SK-N-SH (cell line): ENCODE measurements at regions not wholly inside any gene's neighbourhood (a gene's known extent, or its start where the extent isn't known, plus 50 kb on each side); places are given as distances from the start of the nearest gene placed in this dataset.

Experiments
- CTCF ChIA-PET: fragments of 300-600, 350-600 bp; formaldehyde crosslinking; extraction: SDS; loops from one replicate; lab custom pipeline; 2021; lab: Yijun Ruan, JAX
- POLR2A ChIA-PET: fragments of 350-600 bp; sonication (Branson Sonifier 250); formaldehyde crosslinking; extraction: SDS; loops from one replicate; lab custom pipeline; 2020; ENCODE audit warnings: antibody characterized with exemption, inconsistent platforms; lab: Yijun Ruan, JAX
- DNase-seq: peaks from one replicate; pipeline ENCODE4 v3.0.0; 2012
- H2AFZ ChIP-seq: fragments of 200-600 bp; sonication (generic); 2 replicates; pipeline ENCODE4 v1.8.1; 2016; ENCODE audit warnings: antibody characterized with exemption, mild to moderate bottlenecking, low read depth
- H3F3A ChIP-seq: fragments of 200-600 bp; sonication (generic); replicated peaks from 2 replicates; pipeline ENCODE3; 2016; ENCODE audit warnings: antibody characterized with exemption, mild to moderate bottlenecking; ENCODE audit not compliant: insufficient read depth
- H3K27ac ChIP-seq, 2 experiments: fragments of 200-500 bp in 1 of 2; fragments of 200-600 bp in 1 of 2; sonication (Bioruptor generic) in 1 of 2; sonication (generic), shearing (Covaris generic) in 1 of 2; 2 replicates each; pipeline versions ENCODE4 v1.5.1 to v1.6.1; 2014 to 2016; ENCODE audit warnings: low read depth in 2 of 2, inconsistent platforms in 1 of 2, low read length in 1 of 2, mild to moderate bottlenecking in 1 of 2, mixed read lengths in 1 of 2
- H3K27me3 ChIP-seq: fragments of 200-600 bp; sonication (generic), shearing (Covaris generic); 2 replicates; pipeline ENCODE4 v1.6.1; 2016; ENCODE audit warnings: mixed run types; ENCODE audit not compliant: insufficient read depth
- H3K36me3 ChIP-seq, 2 experiments: fragments of 200-500 bp in 1 of 2; fragments of 200-600 bp in 1 of 2; sonication (Bioruptor generic) in 1 of 2; sonication (generic) in 1 of 2; replicated peaks in 1 of 2; 2 replicates each; pipeline versions ENCODE3 to v1.5.1; 2014 to 2016; ENCODE audit warnings: low read length in 1 of 2, mild to moderate bottlenecking in 1 of 2; ENCODE audit not compliant: insufficient read depth in 2 of 2, control insufficient read depth in 1 of 2
- H3K4me1 ChIP-seq, 2 experiments: fragments of 200-500 bp in 1 of 2; fragments of 200-600 bp in 1 of 2; sonication (Bioruptor generic) in 1 of 2; sonication (generic), shearing (Covaris generic) in 1 of 2; 2 replicates each; pipeline versions ENCODE4 v1.5.1 to v1.6.1; 2014 to 2016; ENCODE audit warnings: low read depth in 1 of 2, low read length in 1 of 2, mixed run types in 1 of 2; ENCODE audit not compliant: insufficient read depth in 2 of 2, control insufficient read depth in 1 of 2
- H3K4me2 ChIP-seq: fragments of 200-600 bp; sonication (generic), shearing (Covaris generic); 2 replicates; pipeline ENCODE4 v1.6.1; 2017; ENCODE audit warnings: mixed run types
- H3K4me3 ChIP-seq, 2 experiments: fragments of 200-500 bp in 1 of 2; fragments of 200-600 bp in 1 of 2; sonication (Bioruptor generic) in 1 of 2; sonication (generic), shearing (Covaris generic) in 1 of 2; 2 replicates each; pipeline versions ENCODE4 v1.5.1 to v1.8.1; 2014 to 2016; ENCODE audit warnings: low read depth in 2 of 2, inconsistent platforms in 1 of 2, low read length in 1 of 2, mild to moderate bottlenecking in 1 of 2, mixed read lengths in 1 of 2, moderate library complexity in 1 of 2
- H3K79me2 ChIP-seq: fragments of 200-600 bp; sonication (generic); 2 replicates; pipeline ENCODE4 v1.8.1; 2017; ENCODE audit warnings: mild to moderate bottlenecking; ENCODE audit not compliant: insufficient read depth
- H3K9ac ChIP-seq: fragments of 200-600 bp; sonication (generic); 2 replicates; pipeline ENCODE4 v1.6.1; 2017; ENCODE audit warnings: mixed run types
- H3K9me2 ChIP-seq: fragments of 200-600 bp; sonication (generic); 2 replicates; pipeline ENCODE4 v1.6.1; 2017; ENCODE audit warnings: mixed run types
- H3K9me3 ChIP-seq: fragments of 200-600 bp; sonication (generic); 2 replicates; pipeline ENCODE4 v1.6.1; 2017; ENCODE audit warnings: mixed run types, mild to moderate bottlenecking, moderate library complexity
- H4K20me1 ChIP-seq: fragments of 200-600 bp; sonication (generic); 2 replicates; pipeline ENCODE4 v1.6.1; 2017; ENCODE audit warnings: mild to moderate bottlenecking, mixed run types; ENCODE audit not compliant: insufficient read depth
- CHD2 ChIP-seq: fragments of 150-350 bp; IDR thresholded peaks from 2 replicates; pipeline ENCODE4 v1.6.1; 2018; ENCODE audit warnings: low read length; ENCODE audit not compliant: partially characterized antibody
- ELF1 ChIP-seq: IDR thresholded peaks from 2 replicates; pipeline ENCODE4 v1.4.0; 2012
- EP300 ChIP-seq, 2 experiments: IDR thresholded peaks; 2 replicates each; pipeline versions ENCODE4 v1.4.0 to v1.6.1; 2012; ENCODE audit warnings: borderline replicate concordance in 1 of 2, low read depth in 1 of 2, low read length in 1 of 2
- EZH2phosphoT487 ChIP-seq: fragments of 200-600 bp; sonication (generic); IDR thresholded peaks from 2 replicates; pipeline ENCODE4 v1.6.1; 2017; ENCODE audit warnings: low read depth, mixed run types, mild to moderate bottlenecking, antibody characterized with exemption, moderate library complexity, borderline replicate concordance
- FOSL2 ChIP-seq: IDR thresholded peaks from 2 replicates; pipeline ENCODE4 v1.4.0; 2012; ENCODE audit warnings: low read depth, mild to moderate bottlenecking, moderate library complexity, borderline replicate concordance
- FOXJ3 ChIP-seq: sonication (generic); formaldehyde crosslinking; IDR thresholded peaks from 2 replicates; pipeline ENCODE4 v1.5.1; 2020; ENCODE audit warnings: mild to moderate bottlenecking, missing genetic modification reagents
- FOXM1 ChIP-seq: IDR thresholded peaks from 2 replicates; pipeline ENCODE4 v1.4.0; 2012; ENCODE audit warnings: low read depth, mild to moderate bottlenecking
- GABPA ChIP-seq: IDR thresholded peaks from 2 replicates; pipeline ENCODE4 v1.4.0; 2012; ENCODE audit warnings: low read depth, mild to moderate bottlenecking
- GATA2 ChIP-seq: sonication (generic); formaldehyde crosslinking; IDR thresholded peaks from 2 replicates; pipeline ENCODE4 v1.5.0; 2020; ENCODE audit warnings: mild to moderate bottlenecking, missing genetic modification reagents
- MEF2A ChIP-seq: IDR thresholded peaks from 2 replicates; pipeline ENCODE4 v1.4.0; 2012; ENCODE audit warnings: low read depth, borderline replicate concordance
- NRF1 ChIP-seq: IDR thresholded peaks from 2 replicates; pipeline ENCODE4 v1.6.1; 2012; ENCODE audit warnings: low read depth, mild to moderate bottlenecking, low read length
- RCOR1 ChIP-seq: fragments of 150-350 bp; IDR thresholded peaks from 2 replicates; pipeline ENCODE4 v1.6.1; 2017; ENCODE audit warnings: antibody characterized with exemption, low read length
- RXRA ChIP-seq: IDR thresholded peaks from 2 replicates; pipeline ENCODE4 v1.4.0; 2012; ENCODE audit warnings: low read depth, mild to moderate bottlenecking, borderline replicate concordance
- SMC3 ChIP-seq: IDR thresholded peaks from 2 replicates; pipeline ENCODE4 v1.6.1; 2012; ENCODE audit warnings: low read depth, low read length, improper control_type of control experiment
- YY1 ChIP-seq: IDR thresholded peaks from 2 replicates; pipeline ENCODE4 v1.4.0; 2012; ENCODE audit warnings: low read depth, mild to moderate bottlenecking
- WGBS: methylation state at CpG from one replicate; pipeline ENCODE4 v1.1.6; 2017; ENCODE audit warnings: low lambda C conversion rate; 5-methylcytosine and 5-hydroxymethylcytosine counted together
- TF ChIP-seq, protein P1 (sequence below): IDR thresholded peaks from 2 replicates; pipeline ENCODE4 v1.6.1; 2012; ENCODE audit warnings: mild to moderate bottlenecking, low read depth, low read length, moderate library complexity
- TF ChIP-seq, protein P2 (sequence below): IDR thresholded peaks from 2 replicates; pipeline ENCODE4 v1.4.0; 2012; ENCODE audit warnings: low read depth, borderline replicate concordance
- TF ChIP-seq, protein P3 (sequence below): fragments of 150-350 bp; IDR thresholded peaks from 2 replicates; pipeline ENCODE4 v1.6.1; 2016; ENCODE audit warnings: mild to moderate bottlenecking, low read depth, low read length
- TF ChIP-seq, protein P4 (sequence below): IDR thresholded peaks from 2 replicates; pipeline ENCODE4 v1.4.0; 2012; ENCODE audit warnings: low read depth, borderline replicate concordance

DNA sequence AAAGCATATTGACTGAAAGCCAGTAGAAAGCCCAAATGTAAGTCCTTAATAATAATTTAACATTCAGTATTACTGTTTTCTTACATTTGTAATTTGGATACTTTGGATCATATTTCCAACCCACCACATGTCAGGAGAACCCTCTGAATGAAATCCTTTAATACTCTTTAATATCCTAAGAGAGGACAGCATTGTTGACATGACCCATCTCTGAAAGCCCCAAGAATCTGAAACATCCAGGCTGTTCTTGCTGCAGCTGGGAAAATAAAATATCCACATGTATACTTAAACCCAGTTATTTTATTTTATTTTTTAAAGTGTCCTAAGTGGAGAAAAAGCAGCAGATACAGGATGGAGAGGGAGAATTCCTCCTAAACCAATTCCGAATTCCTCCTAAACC, 130.8 kb upstream of the RIPOR2 start (continued):
- TF ChIP-seq, protein P1, sequence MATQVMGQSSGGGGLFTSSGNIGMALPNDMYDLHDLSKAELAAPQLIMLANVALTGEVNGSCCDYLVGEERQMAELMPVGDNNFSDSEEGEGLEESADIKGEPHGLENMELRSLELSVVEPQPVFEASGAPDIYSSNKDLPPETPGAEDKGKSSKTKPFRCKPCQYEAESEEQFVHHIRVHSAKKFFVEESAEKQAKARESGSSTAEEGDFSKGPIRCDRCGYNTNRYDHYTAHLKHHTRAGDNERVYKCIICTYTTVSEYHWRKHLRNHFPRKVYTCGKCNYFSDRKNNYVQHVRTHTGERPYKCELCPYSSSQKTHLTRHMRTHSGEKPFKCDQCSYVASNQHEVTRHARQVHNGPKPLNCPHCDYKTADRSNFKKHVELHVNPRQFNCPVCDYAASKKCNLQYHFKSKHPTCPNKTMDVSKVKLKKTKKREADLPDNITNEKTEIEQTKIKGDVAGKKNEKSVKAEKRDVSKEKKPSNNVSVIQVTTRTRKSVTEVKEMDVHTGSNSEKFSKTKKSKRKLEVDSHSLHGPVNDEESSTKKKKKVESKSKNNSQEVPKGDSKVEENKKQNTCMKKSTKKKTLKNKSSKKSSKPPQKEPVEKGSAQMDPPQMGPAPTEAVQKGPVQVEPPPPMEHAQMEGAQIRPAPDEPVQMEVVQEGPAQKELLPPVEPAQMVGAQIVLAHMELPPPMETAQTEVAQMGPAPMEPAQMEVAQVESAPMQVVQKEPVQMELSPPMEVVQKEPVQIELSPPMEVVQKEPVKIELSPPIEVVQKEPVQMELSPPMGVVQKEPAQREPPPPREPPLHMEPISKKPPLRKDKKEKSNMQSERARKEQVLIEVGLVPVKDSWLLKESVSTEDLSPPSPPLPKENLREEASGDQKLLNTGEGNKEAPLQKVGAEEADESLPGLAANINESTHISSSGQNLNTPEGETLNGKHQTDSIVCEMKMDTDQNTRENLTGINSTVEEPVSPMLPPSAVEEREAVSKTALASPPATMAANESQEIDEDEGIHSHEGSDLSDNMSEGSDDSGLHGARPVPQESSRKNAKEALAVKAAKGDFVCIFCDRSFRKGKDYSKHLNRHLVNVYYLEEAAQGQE: no peak
- TF ChIP-seq RCOR1: no peak

DNA sequence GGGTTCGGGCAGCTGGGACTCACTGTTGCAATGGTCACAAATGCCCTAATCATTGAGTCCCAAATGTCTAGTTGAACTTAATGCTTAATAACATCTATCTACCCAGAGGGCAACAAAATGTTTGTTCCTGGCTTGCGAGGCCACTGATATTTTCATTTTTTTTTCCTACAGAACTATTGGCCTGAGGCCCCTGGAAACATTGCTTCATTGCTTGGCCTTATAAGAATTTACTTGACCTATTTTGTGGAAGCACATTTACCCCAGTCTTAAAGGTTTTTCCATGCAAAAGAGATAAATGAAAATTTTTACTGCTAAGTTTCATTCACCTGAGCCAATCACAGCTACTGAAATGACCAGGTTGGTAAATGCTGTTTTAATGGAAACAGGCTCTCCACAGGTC, 133.1 kb upstream of the RIPOR2 start:
- Histone ChIP-seq H4K20me1 (no peaks in the 10 kb centered on the region), H3K36me3 (no peaks in the 10 kb centered on the region), H3K9me3 (no peaks in the 10 kb centered on the region), H3K9ac (no peak overlapping the region), H3K4me1 (peaks cover 0 to 2% of the 10 kb centered on the region in 2 experiments; a peak in 2 of 4 replicates), H3K4me3 (no peak overlapping the region), H3F3A (no peaks in the 10 kb centered on the region), H2AFZ (no peak overlapping the region), H3K9me2 (no peaks in the 10 kb centered on the region), H3K4me2 (no peak overlapping the region), H3K27ac (no peak overlapping the region), H3K27me3 (no peaks in the 10 kb centered on the region), H3K79me2 (no peaks in the 10 kb centered on the region)
- ChIA-PET CTCF (interaction anchor here (1.0 kb wide), 1 partner anchor 213 kb away, joined by 3 read pairs; no protein-coding TSS in a partner anchor), POLR2A (no interaction called here)
- DNase-seq: no peak
- WGBS: 91% methylated on average over 2 of the region's 2 CpGs
- no peak for TF ChIP-seq YY1
- no peak for TF ChIP-seq RCOR1
- TF ChIP-seq, protein P2, sequence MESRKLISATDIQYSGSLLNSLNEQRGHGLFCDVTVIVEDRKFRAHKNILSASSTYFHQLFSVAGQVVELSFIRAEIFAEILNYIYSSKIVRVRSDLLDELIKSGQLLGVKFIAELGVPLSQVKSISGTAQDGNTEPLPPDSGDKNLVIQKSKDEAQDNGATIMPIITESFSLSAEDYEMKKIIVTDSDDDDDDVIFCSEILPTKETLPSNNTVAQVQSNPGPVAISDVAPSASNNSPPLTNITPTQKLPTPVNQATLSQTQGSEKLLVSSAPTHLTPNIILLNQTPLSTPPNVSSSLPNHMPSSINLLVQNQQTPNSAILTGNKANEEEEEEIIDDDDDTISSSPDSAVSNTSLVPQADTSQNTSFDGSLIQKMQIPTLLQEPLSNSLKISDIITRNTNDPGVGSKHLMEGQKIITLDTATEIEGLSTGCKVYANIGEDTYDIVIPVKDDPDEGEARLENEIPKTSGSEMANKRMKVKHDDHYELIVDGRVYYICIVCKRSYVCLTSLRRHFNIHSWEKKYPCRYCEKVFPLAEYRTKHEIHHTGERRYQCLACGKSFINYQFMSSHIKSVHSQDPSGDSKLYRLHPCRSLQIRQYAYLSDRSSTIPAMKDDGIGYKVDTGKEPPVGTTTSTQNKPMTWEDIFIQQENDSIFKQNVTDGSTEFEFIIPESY: no peak
- no peak for TF ChIP-seq SMC3
- TF ChIP-seq, protein P3, sequence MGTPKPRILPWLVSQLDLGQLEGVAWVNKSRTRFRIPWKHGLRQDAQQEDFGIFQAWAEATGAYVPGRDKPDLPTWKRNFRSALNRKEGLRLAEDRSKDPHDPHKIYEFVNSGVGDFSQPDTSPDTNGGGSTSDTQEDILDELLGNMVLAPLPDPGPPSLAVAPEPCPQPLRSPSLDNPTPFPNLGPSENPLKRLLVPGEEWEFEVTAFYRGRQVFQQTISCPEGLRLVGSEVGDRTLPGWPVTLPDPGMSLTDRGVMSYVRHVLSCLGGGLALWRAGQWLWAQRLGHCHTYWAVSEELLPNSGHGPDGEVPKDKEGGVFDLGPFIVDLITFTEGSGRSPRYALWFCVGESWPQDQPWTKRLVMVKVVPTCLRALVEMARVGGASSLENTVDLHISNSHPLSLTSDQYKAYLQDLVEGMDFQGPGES: no peak
- TF ChIP-seq GABPA: no peak
- TF ChIP-seq NRF1: no peak
- TF ChIP-seq, protein P4, sequence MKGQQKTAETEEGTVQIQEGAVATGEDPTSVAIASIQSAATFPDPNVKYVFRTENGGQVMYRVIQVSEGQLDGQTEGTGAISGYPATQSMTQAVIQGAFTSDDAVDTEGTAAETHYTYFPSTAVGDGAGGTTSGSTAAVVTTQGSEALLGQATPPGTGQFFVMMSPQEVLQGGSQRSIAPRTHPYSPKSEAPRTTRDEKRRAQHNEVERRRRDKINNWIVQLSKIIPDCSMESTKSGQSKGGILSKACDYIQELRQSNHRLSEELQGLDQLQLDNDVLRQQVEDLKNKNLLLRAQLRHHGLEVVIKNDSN: no peak
- TF ChIP-seq GATA2 (CRISPR knock-in tag): no peak
- TF ChIP-seq FOXM1: no peak
- no peak for TF ChIP-seq MEF2A
- TF ChIP-seq RXRA: no peak
- TF ChIP-seq EP300 (IDR thresholded peaks at IDR 0.05; ENCODE audit: borderline replicate concordance in 1 of 2, low read depth in 1 of 2, low read length in 1 of 2): no peak
- TF ChIP-seq FOSL2: no peak
- no peak for TF ChIP-seq ELF1
- TF ChIP-seq CHD2: no peak
- TF ChIP-seq FOXJ3 (CRISPR knock-in tag): no peak
- no peak for TF ChIP-seq EZH2phosphoT487
